GM21367 (cell line): ENCODE measurements at regions not wholly inside any gene's neighbourhood (a gene's known extent, or its start where the extent isn't known, plus 50 kb on each side); places are given as distances from the start of the nearest gene placed in this dataset.
"Not testable (repeated sequence)": the region's sequence is repeated elsewhere in the genome, so short reads cannot be mapped to it uniquely, and the experiment has no call there.

Experiments
- ATAC-seq: cut with Tn5 transposase; IDR thresholded peaks from one replicate; pipeline ENCODE4 v1.9.1; 2021; ENCODE audit not compliant: unreplicated experiment

- ATAC-seq: no peak
Observed at GRCh38 chr22:22756109-22756508, 111.7 kb downstream of the GGTLC2 start.

GRCh38 chr22:22756551-22757201, 112.3 kb downstream of the GGTLC2 start:
- ATAC-seq: not testable (repeated sequence)

- not testable (repeated sequence) for ATAC-seq
Observed at GRCh38 chr22:22758101-22758807, 113.8 kb downstream of the GGTLC2 start.

GRCh38 chr22:22759371-22759770, 115.0 kb downstream of the GGTLC2 start:
- no peak for ATAC-seq

- no peak for ATAC-seq
Observed at GRCh38 chr22:22759889-22760546, 115.6 kb downstream of the GGTLC2 start.

GRCh38 chr22:22761606-22761962, 117.2 kb downstream of the GGTLC2 start:
- ATAC-seq: no peak

- ATAC-seq: no peak
Observed at GRCh38 chr22:22761963-22762772, 117.8 kb downstream of the GGTLC2 start.

- no peak for ATAC-seq
Observed at GRCh38 chr22:22763512-22763911, 119.1 kb downstream of the GGTLC2 start.

- ATAC-seq: no peak
Observed at GRCh38 chr22:22764085-22764484, 119.7 kb downstream of the GGTLC2 start.

- ATAC-seq: no peak
Observed at GRCh38 chr22:22767876-22768602, 119.6 kb upstream of the IGLL5 start.

- no peak for ATAC-seq
Observed at GRCh38 chr22:22768885-22769284, 118.7 kb upstream of the IGLL5 start.

- ATAC-seq: no peak
Observed at GRCh38 chr22:22769434-22770279, 118.0 kb upstream of the IGLL5 start.

- no peak for ATAC-seq
Observed at GRCh38 chr22:22770280-22770871, 117.2 kb upstream of the IGLL5 start.

- no peak for ATAC-seq
Observed at GRCh38 chr22:22770881-22771280, 116.7 kb upstream of the IGLL5 start.

- no peak for ATAC-seq
Observed at GRCh38 chr22:22771696-22772377, 115.8 kb upstream of the IGLL5 start.

GRCh38 chr22:22772396-22772795, 115.2 kb upstream of the IGLL5 start:
- ATAC-seq: no peak

- ATAC-seq: no peak
Observed at GRCh38 chr22:22772883-22773282, 114.7 kb upstream of the IGLL5 start.

- ATAC-seq: no peak
Observed at GRCh38 chr22:22773427-22773826, 114.2 kb upstream of the IGLL5 start.
